DND-41 (cell line): ENCODE measurements at regions not wholly inside any gene's neighbourhood (a gene's known extent, or its start where the extent isn't known, plus 50 kb on each side); places are given as distances from the start of the nearest gene placed in this dataset.

Experiments used
- ATAC-seq: fragments of 200-7000 bp; cut with Tn5 transposase; 3 replicates; pipeline ENCODE4 v1.9.1; 2021; ENCODE audit warnings: low read depth; ENCODE audit not compliant: insufficient read depth
- DNase-seq: peaks from one replicate; pipeline ENCODE4 v3.0.0-alpha.2; 2020
- H2AFZ ChIP-seq: 2 replicates; pipeline ENCODE4 v1.6.0; 2012; ENCODE audit warnings: low read depth, low read length
- H3K27ac ChIP-seq: 2 replicates; pipeline ENCODE4 v1.5.1; 2012; ENCODE audit warnings: low read length, inconsistent platforms
- H3K27me3 ChIP-seq: fragments of 200-600 bp; sonication (generic); 2 replicates; pipeline ENCODE4 v1.6.0; 2012; ENCODE audit warnings: low read length, mild to moderate bottlenecking, inconsistent platforms; ENCODE audit not compliant: insufficient read depth, poor library complexity
- H3K36me3 ChIP-seq: 2 replicates; pipeline ENCODE4 v1.5.1; 2012; ENCODE audit warnings: low read length, inconsistent platforms; ENCODE audit not compliant: insufficient read depth
- H3K4me1 ChIP-seq: 2 replicates; pipeline ENCODE4 v1.5.1; 2012; ENCODE audit warnings: mild to moderate bottlenecking, low read length; ENCODE audit not compliant: insufficient read depth
- H3K4me2 ChIP-seq: 2 replicates; pipeline ENCODE4 v1.6.0; 2012; ENCODE audit warnings: mild to moderate bottlenecking, moderate library complexity, low read length, inconsistent platforms; ENCODE audit not compliant: insufficient read depth
- H3K4me3 ChIP-seq, 2 experiments: fragments of 200-600 bp in 1 of 2; shearing (Covaris generic) in 1 of 2; 2 replicates each; pipeline ENCODE4 v1.5.1; 2012 to 2016; ENCODE audit warnings: inconsistent platforms in 2 of 2, low read length in 2 of 2, mild to moderate bottlenecking in 2 of 2, low read depth in 1 of 2, moderate library complexity in 1 of 2
- H3K79me2 ChIP-seq: 2 replicates; pipeline ENCODE4 v1.6.0; 2012; ENCODE audit warnings: low read length, inconsistent platforms; ENCODE audit not compliant: insufficient read depth
- H3K9ac ChIP-seq: 2 replicates; pipeline ENCODE4 v1.6.0; 2012; ENCODE audit warnings: low read depth, mild to moderate bottlenecking, inconsistent platforms, low read length, moderate library complexity
- H3K9me3 ChIP-seq: 2 replicates; pipeline ENCODE4 v1.5.1; 2012; ENCODE audit warnings: low read length, moderate library complexity, mild to moderate bottlenecking, inconsistent platforms; ENCODE audit not compliant: insufficient read depth, severe bottlenecking
- H4K20me1 ChIP-seq: 2 replicates; pipeline ENCODE4 v1.6.0; 2012; ENCODE audit warnings: low read length; ENCODE audit not compliant: insufficient read depth
- EZH2 ChIP-seq: IDR thresholded peaks from 3 replicates; pipeline ENCODE4 v1.6.1; 2012; ENCODE audit warnings: borderline replicate concordance, low read depth, mild to moderate bottlenecking, moderate library complexity, low read length, inconsistent platforms; ENCODE audit not compliant: severe bottlenecking
- TF ChIP-seq, protein P1 (sequence below): IDR thresholded peaks from 2 replicates; pipeline ENCODE4 v1.5.1; 2012; ENCODE audit warnings: borderline replicate concordance, low read length, moderate library complexity, mild to moderate bottlenecking; ENCODE audit not compliant: poor library complexity, severe bottlenecking; ENCODE audit errors: extremely low read depth

DNA sequence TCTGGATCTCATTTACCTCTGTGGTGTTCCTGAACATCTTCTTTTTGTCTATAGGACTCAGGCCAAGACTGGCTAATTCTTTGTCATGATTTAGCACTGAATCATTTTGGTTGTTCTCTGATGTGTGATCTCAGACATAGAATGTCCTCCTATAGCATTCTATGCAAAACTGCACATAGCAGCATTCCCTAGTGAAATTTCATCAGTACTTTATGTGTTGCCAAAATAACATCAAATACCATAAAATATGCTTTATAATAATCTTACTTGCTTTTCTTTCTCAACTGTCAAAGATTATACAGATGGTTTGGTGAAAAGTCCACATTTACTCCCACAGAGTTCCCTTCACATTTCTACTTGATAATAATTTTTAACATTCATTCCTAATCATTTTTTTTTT is 115.7 kb upstream of the MPDZ start:
- no peaks in the 10 kb centered on the region for H3K36me3 ChIP-seq
- no peak overlapping the region for H3K9ac ChIP-seq
- H3K27ac ChIP-seq, result no peak overlapping the region
- DNase-seq (no peak), ATAC-seq (no peak)
- no peaks in the 10 kb centered on the region for H4K20me1 ChIP-seq
- no peaks in the 10 kb centered on the region for H3K27me3 ChIP-seq
- TF ChIP-seq EZH2, result no peak
- TF ChIP-seq, protein P1, sequence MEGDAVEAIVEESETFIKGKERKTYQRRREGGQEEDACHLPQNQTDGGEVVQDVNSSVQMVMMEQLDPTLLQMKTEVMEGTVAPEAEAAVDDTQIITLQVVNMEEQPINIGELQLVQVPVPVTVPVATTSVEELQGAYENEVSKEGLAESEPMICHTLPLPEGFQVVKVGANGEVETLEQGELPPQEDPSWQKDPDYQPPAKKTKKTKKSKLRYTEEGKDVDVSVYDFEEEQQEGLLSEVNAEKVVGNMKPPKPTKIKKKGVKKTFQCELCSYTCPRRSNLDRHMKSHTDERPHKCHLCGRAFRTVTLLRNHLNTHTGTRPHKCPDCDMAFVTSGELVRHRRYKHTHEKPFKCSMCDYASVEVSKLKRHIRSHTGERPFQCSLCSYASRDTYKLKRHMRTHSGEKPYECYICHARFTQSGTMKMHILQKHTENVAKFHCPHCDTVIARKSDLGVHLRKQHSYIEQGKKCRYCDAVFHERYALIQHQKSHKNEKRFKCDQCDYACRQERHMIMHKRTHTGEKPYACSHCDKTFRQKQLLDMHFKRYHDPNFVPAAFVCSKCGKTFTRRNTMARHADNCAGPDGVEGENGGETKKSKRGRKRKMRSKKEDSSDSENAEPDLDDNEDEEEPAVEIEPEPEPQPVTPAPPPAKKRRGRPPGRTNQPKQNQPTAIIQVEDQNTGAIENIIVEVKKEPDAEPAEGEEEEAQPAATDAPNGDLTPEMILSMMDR, result no peak
- H3K9me3 ChIP-seq, result no peaks in the 10 kb centered on the region
- H3K79me2 ChIP-seq, result no peaks in the 10 kb centered on the region
- H2AFZ ChIP-seq, result no peak overlapping the region
- H3K4me3 ChIP-seq, result no peak overlapping the region
- no peaks in the 10 kb centered on the region for H3K4me1 ChIP-seq
- H3K4me2 ChIP-seq, result no peak overlapping the region

DNA sequence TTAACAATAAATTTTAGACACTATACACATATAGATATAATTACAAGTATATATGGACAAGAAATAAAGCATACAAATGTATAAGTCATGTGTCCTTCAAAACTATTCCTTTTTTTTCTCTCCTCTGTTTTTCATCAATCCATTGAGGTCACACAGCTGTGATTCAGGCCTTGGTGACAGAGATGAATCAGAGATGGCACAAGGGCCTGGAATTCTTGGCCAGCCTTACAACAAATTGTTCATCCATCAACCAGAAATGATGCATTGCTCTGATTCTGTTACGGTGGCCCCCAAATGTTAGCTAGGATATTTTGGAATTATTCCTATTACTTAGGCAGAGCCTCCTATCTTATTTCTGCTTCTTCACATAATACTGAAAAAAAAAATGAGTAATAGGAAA is 108.7 kb upstream of the MPDZ start:
- H3K4me1 ChIP-seq, result no peaks in the 10 kb centered on the region
- no peaks in the 10 kb centered on the region for H3K9me3 ChIP-seq
- DNase-seq (no peak), ATAC-seq (no peak)
- H3K4me2 ChIP-seq, result no peak overlapping the region
- no peak overlapping the region for H3K27ac ChIP-seq
- no peaks in the 10 kb centered on the region for H4K20me1 ChIP-seq
- no peaks in the 10 kb centered on the region for H3K36me3 ChIP-seq
- no peak overlapping the region for H3K9ac ChIP-seq
- no peak overlapping the region for H2AFZ ChIP-seq
- H3K4me3 ChIP-seq, result no peak overlapping the region
- H3K79me2 ChIP-seq, result no peaks in the 10 kb centered on the region
- TF ChIP-seq EZH2, result no peak
- TF ChIP-seq, protein P1, result no peak
- H3K27me3 ChIP-seq, result no peaks in the 10 kb centered on the region

DNA sequence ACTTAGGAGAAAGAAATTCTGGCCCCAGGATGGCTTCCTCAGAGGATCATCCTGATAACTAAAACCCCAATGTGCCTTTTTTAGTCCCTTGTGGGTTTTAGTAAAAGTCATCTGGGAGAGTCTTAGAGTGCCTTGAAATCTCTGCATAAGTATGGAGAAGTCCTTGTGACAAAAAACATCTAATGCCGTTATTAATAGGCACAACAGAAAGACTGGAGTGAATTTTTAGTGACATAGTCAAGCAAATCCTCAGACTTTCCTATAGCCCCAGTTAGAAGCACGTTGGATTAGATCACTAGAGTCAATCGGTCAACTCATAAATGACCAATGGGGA is 108.2 kb upstream of the MPDZ start:
- no peaks in the 10 kb centered on the region for H3K9me3 ChIP-seq
- no peak overlapping the region for H3K9ac ChIP-seq
- H3K4me2 ChIP-seq, result no peak overlapping the region
- no peaks in the 10 kb centered on the region for H4K20me1 ChIP-seq
- ATAC-seq (no peak), DNase-seq (no peak)
- H3K27ac ChIP-seq, result no peak overlapping the region
- no peaks in the 10 kb centered on the region for H3K79me2 ChIP-seq
- no peak overlapping the region for H3K4me3 ChIP-seq
- no peak overlapping the region for H2AFZ ChIP-seq
- H3K4me1 ChIP-seq, result no peaks in the 10 kb centered on the region
- no peaks in the 10 kb centered on the region for H3K27me3 ChIP-seq
- no peak for TF ChIP-seq EZH2
- TF ChIP-seq, protein P1, result no peak
- H3K36me3 ChIP-seq, result no peaks in the 10 kb centered on the region

DNA sequence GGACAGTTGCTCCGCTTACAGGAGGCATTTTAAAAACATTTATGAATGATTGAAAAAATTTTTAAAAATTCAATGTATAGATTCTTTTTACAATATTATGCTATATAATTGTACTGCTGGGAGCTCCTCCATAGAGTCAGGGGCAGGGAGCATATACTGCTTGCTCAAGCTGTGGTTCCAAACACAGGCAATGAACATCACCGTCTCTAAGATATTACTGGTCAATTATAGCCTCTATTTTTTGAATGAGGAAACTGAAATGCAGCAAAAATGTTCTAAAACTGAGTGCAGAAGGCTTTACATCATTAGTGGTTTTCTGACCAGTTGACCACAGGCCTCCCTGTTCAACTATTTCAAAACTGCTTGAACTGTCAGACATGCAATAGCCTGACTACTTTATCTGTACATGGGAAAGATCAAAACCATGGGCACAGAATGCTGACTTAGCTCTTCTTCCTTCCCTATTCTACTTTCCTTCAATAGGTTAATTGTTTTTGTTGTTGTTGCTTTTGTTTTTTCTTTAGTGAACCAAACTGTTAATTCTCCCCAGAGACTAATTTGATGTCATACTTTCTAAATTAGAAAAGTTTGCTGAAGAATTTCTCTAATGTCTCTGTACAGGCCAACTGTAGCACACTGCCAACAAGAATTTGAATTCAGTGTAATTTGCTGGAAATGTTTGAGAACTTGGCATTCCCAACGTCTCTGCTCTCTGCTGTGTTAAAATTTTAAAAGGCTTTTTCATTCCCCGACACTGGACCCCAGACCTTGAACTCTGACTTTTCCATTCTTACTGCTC is 107.6 kb upstream of the MPDZ start:
- H3K27me3 ChIP-seq, result no peaks in the 10 kb centered on the region
- no peak for ATAC-seq
- no peaks in the 10 kb centered on the region for H3K36me3 ChIP-seq
- no peaks in the 10 kb centered on the region for H4K20me1 ChIP-seq
- TF ChIP-seq, protein P1, result no peak
- no peak for TF ChIP-seq EZH2
- H3K9ac ChIP-seq, result no peak overlapping the region
- H3K4me3 ChIP-seq, result no peak overlapping the region
- H3K27ac ChIP-seq, result no peak overlapping the region
- no peaks in the 10 kb centered on the region for H3K79me2 ChIP-seq
- H2AFZ ChIP-seq, result no peak overlapping the region
- no peak for DNase-seq
- no peaks in the 10 kb centered on the region for H3K9me3 ChIP-seq
- no peak overlapping the region for H3K4me2 ChIP-seq
- H3K4me1 ChIP-seq, result no peaks in the 10 kb centered on the region
